ENCODE measurements at regions not wholly inside any gene's neighbourhood (a gene's known extent, or its start where the extent isn't known, plus 50 kb on each side); places are given as distances from the start of the nearest gene placed in this dataset.

DNA sequence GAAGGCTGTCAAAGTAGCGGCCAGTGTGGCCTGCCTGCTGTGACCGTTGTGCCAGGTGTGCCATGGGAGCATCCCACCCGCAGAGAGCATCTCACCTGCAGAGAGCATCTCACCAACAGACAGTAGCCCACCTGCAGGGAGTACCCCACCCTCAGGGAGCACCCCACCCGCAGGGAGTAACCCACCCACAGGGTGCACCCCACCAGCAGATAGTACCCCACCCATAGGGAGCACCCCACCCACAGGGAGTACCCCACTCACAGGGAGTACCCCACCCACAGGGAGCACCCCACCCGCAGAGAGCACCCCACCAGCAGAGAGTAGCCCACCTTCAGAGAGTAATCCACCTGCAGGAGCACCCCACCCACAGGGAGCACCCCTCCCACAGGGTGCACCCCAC lies 476.5 kb downstream of the TCERG1L start:
- H3K27me3 ChIP-seq (ENCODE audit: insufficient read depth, low read length): no peaks in the 10 kb centered on the region
- H3K27ac ChIP-seq (ENCODE audit: low read depth, low read length, poor library complexity, severe bottlenecking): no peak overlapping the region
- no peaks in the 10 kb centered on the region for H3K4me1 ChIP-seq (ENCODE audit: insufficient read depth, low read length, severe bottlenecking)
- no peaks in the 10 kb centered on the region for H3K79me2 ChIP-seq (ENCODE audit: insufficient read depth, low read length)
- no peaks in the 10 kb centered on the region for H3K36me3 ChIP-seq (ENCODE audit: insufficient read depth, low read length)
- TF ChIP-seq EZH2 (IDR thresholded peaks at IDR 0.05; ENCODE audit: borderline replicate concordance, low read length): no peak
- TF ChIP-seq, protein P1, sequence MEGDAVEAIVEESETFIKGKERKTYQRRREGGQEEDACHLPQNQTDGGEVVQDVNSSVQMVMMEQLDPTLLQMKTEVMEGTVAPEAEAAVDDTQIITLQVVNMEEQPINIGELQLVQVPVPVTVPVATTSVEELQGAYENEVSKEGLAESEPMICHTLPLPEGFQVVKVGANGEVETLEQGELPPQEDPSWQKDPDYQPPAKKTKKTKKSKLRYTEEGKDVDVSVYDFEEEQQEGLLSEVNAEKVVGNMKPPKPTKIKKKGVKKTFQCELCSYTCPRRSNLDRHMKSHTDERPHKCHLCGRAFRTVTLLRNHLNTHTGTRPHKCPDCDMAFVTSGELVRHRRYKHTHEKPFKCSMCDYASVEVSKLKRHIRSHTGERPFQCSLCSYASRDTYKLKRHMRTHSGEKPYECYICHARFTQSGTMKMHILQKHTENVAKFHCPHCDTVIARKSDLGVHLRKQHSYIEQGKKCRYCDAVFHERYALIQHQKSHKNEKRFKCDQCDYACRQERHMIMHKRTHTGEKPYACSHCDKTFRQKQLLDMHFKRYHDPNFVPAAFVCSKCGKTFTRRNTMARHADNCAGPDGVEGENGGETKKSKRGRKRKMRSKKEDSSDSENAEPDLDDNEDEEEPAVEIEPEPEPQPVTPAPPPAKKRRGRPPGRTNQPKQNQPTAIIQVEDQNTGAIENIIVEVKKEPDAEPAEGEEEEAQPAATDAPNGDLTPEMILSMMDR (IDR thresholded peaks at IDR 0.05; ENCODE audit: low read length): no peak
- H3K4me3 ChIP-seq (ENCODE audit: low read depth, low read length, poor library complexity, severe bottlenecking): no peak overlapping the region
- H3K4me2 ChIP-seq (ENCODE audit: low read length): no peak overlapping the region
- H3K9ac ChIP-seq (ENCODE audit: low read length): no peak overlapping the region
- H3F3A ChIP-seq (ENCODE audit: insufficient read depth, low read length): no peaks in the 10 kb centered on the region
- H4K20me1 ChIP-seq (ENCODE audit: insufficient read depth, low read length): no peaks in the 10 kb centered on the region
- no peak overlapping the region for H2AFZ ChIP-seq (ENCODE audit: low read length)
- no peaks in the 10 kb centered on the region for H3K9me2 ChIP-seq (ENCODE audit: low read depth, low read length)
- H3K9me3 ChIP-seq (ENCODE audit: low read length): no peaks in the 10 kb centered on the region

DNA sequence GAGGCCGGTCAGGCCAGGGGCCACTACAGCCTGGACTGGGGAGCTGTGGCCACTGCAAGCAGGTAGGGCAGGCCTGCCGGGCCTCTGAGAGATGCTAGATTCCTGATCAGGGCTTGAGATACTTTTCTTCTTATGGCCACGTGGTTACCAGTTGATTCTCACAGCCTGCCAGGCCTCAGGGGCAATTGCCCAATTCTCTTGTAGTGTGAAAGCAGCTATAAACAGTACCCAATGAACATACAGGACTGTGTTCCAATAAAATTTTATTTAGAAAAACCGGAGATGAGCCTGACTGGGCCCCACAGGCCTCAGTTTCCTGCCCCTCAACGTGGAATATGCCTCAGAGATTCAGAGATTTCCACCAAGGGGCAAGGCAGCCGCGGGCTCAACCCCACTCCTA lies 475.2 kb downstream of the TCERG1L start:
- Histone ChIP-seq H3K4me2 (ENCODE audit: low read length) (no peak overlapping the region), H3K27me3 (ENCODE audit: insufficient read depth, low read length) (no peaks in the 10 kb centered on the region), H3K4me1 (ENCODE audit: insufficient read depth, low read length, severe bottlenecking) (no peaks in the 10 kb centered on the region), H2AFZ (ENCODE audit: low read length) (no peak overlapping the region), H3K27ac (ENCODE audit: low read depth, low read length, poor library complexity, severe bottlenecking) (no peak overlapping the region), H3K79me2 (ENCODE audit: insufficient read depth, low read length) (no peaks in the 10 kb centered on the region), H3F3A (ENCODE audit: insufficient read depth, low read length) (no peaks in the 10 kb centered on the region), H3K9me2 (ENCODE audit: low read depth, low read length) (no peaks in the 10 kb centered on the region), H3K4me3 (ENCODE audit: low read depth, low read length, poor library complexity, severe bottlenecking) (no peak overlapping the region), H3K9me3 (ENCODE audit: low read length) (no peaks in the 10 kb centered on the region), H3K9ac (ENCODE audit: low read length) (no peak overlapping the region), H3K36me3 (ENCODE audit: insufficient read depth, low read length) (no peaks in the 10 kb centered on the region), H4K20me1 (ENCODE audit: insufficient read depth, low read length) (no peaks in the 10 kb centered on the region)
- TF ChIP-seq, protein P1 (IDR thresholded peaks at IDR 0.05; ENCODE audit: low read length): no peak
- TF ChIP-seq EZH2 (IDR thresholded peaks at IDR 0.05; ENCODE audit: borderline replicate concordance, low read length): no peak

DNA sequence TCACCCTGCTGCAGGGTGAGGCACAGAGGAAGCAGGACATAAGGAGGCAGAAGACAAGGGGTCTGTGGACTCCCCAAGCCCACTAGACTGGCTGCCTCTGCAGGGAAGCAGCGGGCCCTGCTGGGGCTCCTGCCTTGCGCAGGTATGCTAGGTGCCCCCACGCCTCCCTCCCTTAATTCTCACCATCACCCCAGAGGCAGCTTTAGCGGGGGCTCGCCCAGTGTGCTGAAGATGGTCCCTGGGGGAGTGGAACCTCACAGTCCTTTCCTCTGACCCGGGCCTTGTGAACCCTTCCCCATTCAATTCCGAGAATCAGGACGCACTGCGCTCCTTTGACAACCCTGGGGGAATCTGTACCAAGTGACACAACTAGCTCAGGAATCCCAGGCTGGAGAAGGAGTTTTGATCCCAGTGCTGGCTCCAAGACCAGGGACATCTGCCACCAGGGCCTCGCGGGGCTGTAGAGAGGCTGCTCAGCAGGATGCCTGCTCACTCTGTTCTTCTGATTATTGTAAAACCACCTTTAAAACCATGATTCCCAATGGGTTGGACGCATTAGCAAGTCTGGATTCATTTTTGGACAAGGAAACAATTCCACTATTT lies 468.4 kb downstream of the TCERG1L start:
- no peak overlapping the region for H3K27ac ChIP-seq (ENCODE audit: low read depth, low read length, poor library complexity, severe bottlenecking)
- no peaks in the 10 kb centered on the region for H3K4me1 ChIP-seq (ENCODE audit: insufficient read depth, low read length, severe bottlenecking)
- H3K9me2 ChIP-seq (ENCODE audit: low read depth, low read length): no peaks in the 10 kb centered on the region
- H3K4me2 ChIP-seq (ENCODE audit: low read length): no peak overlapping the region
- no peak overlapping the region for H3K9ac ChIP-seq (ENCODE audit: low read length)
- no peak overlapping the region for H3K4me3 ChIP-seq (ENCODE audit: low read depth, low read length, poor library complexity, severe bottlenecking)
- no peaks in the 10 kb centered on the region for H3K36me3 ChIP-seq (ENCODE audit: insufficient read depth, low read length)
- no peaks in the 10 kb centered on the region for H3F3A ChIP-seq (ENCODE audit: insufficient read depth, low read length)
- no peaks in the 10 kb centered on the region for H3K27me3 ChIP-seq (ENCODE audit: insufficient read depth, low read length)
- no peak for TF ChIP-seq EZH2 (IDR thresholded peaks at IDR 0.05; ENCODE audit: borderline replicate concordance, low read length)
- TF ChIP-seq, protein P1 (IDR thresholded peaks at IDR 0.05; ENCODE audit: low read length): no peak
- no peak overlapping the region for H2AFZ ChIP-seq (ENCODE audit: low read length)
- no peaks in the 10 kb centered on the region for H3K79me2 ChIP-seq (ENCODE audit: insufficient read depth, low read length)
- no peaks in the 10 kb centered on the region for H4K20me1 ChIP-seq (ENCODE audit: insufficient read depth, low read length)
- no peaks in the 10 kb centered on the region for H3K9me3 ChIP-seq (ENCODE audit: low read length)
